MM.1S (cell line): ENCODE measurements at regions not wholly inside any gene's neighbourhood (a gene's known extent, or its start where the extent isn't known, plus 50 kb on each side); places are given as distances from the start of the nearest gene placed in this dataset.

Source experiments
- DNase-seq: peaks from one replicate; pipeline ENCODE4 v3.0.0-alpha.2; 2015
- H2AFZ ChIP-seq: fragments of 300-600 bp; sonication (generic); 2 replicates; pipeline ENCODE4 v1.6.0; 2016; ENCODE audit warnings: antibody characterized with exemption, low read length
- H3F3A ChIP-seq: fragments of 300-600 bp; sonication (generic); 2 replicates; pipeline ENCODE4 v1.6.1; 2016; ENCODE audit warnings: mild to moderate bottlenecking, antibody characterized with exemption, low read length, moderate library complexity, mixed read lengths; ENCODE audit not compliant: insufficient read depth
- H3K27ac ChIP-seq: fragments of 300-600 bp; sonication (generic); 2 replicates; pipeline ENCODE4 v1.5.1; 2016; ENCODE audit warnings: mild to moderate bottlenecking, low read length
- H3K27me3 ChIP-seq: fragments of 300-600 bp; sonication (generic); replicated peaks from 2 replicates; pipeline ENCODE4 v1.6.0; 2016; ENCODE audit warnings: low read length; ENCODE audit not compliant: insufficient read depth
- H3K36me3 ChIP-seq: fragments of 300-600 bp; sonication (generic); replicated peaks from 2 replicates; pipeline ENCODE4 v1.6.1; 2016; ENCODE audit warnings: mild to moderate bottlenecking, low read length, mixed read lengths; ENCODE audit not compliant: insufficient read depth
- H3K4me1 ChIP-seq: fragments of 300-600 bp; sonication (generic); 2 replicates; pipeline ENCODE4 v1.6.1; 2016; ENCODE audit warnings: low read length, mixed read lengths
- H3K4me2 ChIP-seq: fragments of 300-600 bp; sonication (generic); 2 replicates; pipeline ENCODE4 v1.6.0; 2016; ENCODE audit warnings: low read depth, low read length
- H3K4me3 ChIP-seq: fragments of 300-600 bp; sonication (generic); 2 replicates; pipeline ENCODE4 v1.5.1; 2016; ENCODE audit warnings: low read length, mixed read lengths
- H3K79me2 ChIP-seq: fragments of 300-600 bp; sonication (generic); 2 replicates; pipeline ENCODE4 v1.6.1; 2016; ENCODE audit warnings: mixed run types, low read length, mixed read lengths
- H3K9ac ChIP-seq: fragments of 300-600 bp; sonication (generic); 2 replicates; pipeline ENCODE4 v1.6.1; 2016; ENCODE audit warnings: low read length, mixed read lengths
- H3K9me2 ChIP-seq: fragments of 300-600 bp; sonication (generic); replicated peaks from 2 replicates; pipeline ENCODE4 v1.6.1; 2016; ENCODE audit warnings: mild to moderate bottlenecking, low read length, mixed read lengths; ENCODE audit not compliant: insufficient read depth
- H3K9me3 ChIP-seq: fragments of 300-600 bp; sonication (generic); replicated peaks from 2 replicates; pipeline ENCODE4 v1.6.1; 2016; ENCODE audit warnings: mild to moderate bottlenecking, low read length, mixed read lengths; ENCODE audit not compliant: insufficient read depth
- H4K20me1 ChIP-seq: fragments of 300-600 bp; sonication (generic); 2 replicates; pipeline ENCODE4 v1.6.1; 2016; ENCODE audit warnings: mild to moderate bottlenecking, low read length, moderate library complexity, mixed read lengths; ENCODE audit not compliant: insufficient read depth
- CTCF ChIP-seq: fragments of 300-600 bp; sonication (generic); IDR thresholded peaks from 2 replicates; pipeline ENCODE4 v1.5.1; 2016; ENCODE audit warnings: antibody characterized with exemption, low read length, mixed read lengths
- EZH2 ChIP-seq: fragments of 300-600 bp; sonication (generic); optimal IDR thresholded peaks from 2 replicates; pipeline ENCODE3; 2017; ENCODE audit warnings: low read depth, mild to moderate bottlenecking, antibody characterized with exemption, low read length, mixed read lengths
- EZH2phosphoT487 ChIP-seq: fragments of 300-600 bp; sonication (generic); IDR thresholded peaks from 2 replicates; pipeline ENCODE4 v1.6.1; 2018; ENCODE audit warnings: antibody characterized with exemption, low read length

- Histone ChIP-seq H3K9me3 (no peaks in the 10 kb centered on the region), H3K27ac (no peak overlapping the region), H3K27me3 (no peaks in the 10 kb centered on the region), H3K4me2 (no peak overlapping the region), H3K9ac (no peak overlapping the region), H3K36me3 (no peaks in the 10 kb centered on the region), H3K4me3 (no peak overlapping the region), H4K20me1 (no peaks in the 10 kb centered on the region), H3K79me2 (no peaks in the 10 kb centered on the region), H2AFZ (no peak overlapping the region), H3K9me2 (no peaks in the 10 kb centered on the region), H3F3A (no peaks in the 10 kb centered on the region), H3K4me1 (no peaks in the 10 kb centered on the region)
- DNase-seq = no peak
- TF ChIP-seq EZH2phosphoT487 = no peak
- no peak for TF ChIP-seq EZH2
- no peak for TF ChIP-seq CTCF
These were observed 160.1 kb upstream of the HNRNPA3 start for GRCh38 chr2:177052471-177052870.

- Histone ChIP-seq H3K4me1 (no peaks in the 10 kb centered on the region), H3K9ac (no peak overlapping the region), H4K20me1 (no peaks in the 10 kb centered on the region), H3K4me2 (no peak overlapping the region), H3F3A (no peaks in the 10 kb centered on the region), H3K4me3 (no peak overlapping the region), H3K9me2 (no peaks in the 10 kb centered on the region), H3K9me3 (no peaks in the 10 kb centered on the region), H2AFZ (no peak overlapping the region), H3K36me3 (no peaks in the 10 kb centered on the region), H3K27me3 (no peaks in the 10 kb centered on the region), H3K27ac (no peak overlapping the region), H3K79me2 (no peaks in the 10 kb centered on the region)
- no peak for TF ChIP-seq EZH2phosphoT487
- no peak for TF ChIP-seq CTCF
- no peak for TF ChIP-seq EZH2
- no peak for DNase-seq
These were observed 159.6 kb upstream of the HNRNPA3 start for GRCh38 chr2:177053038-177053437.

- Histone ChIP-seq H3K27ac (no peak overlapping the region), H3K4me3 (no peak overlapping the region), H3K9me3 (no peaks in the 10 kb centered on the region), H3K79me2 (no peaks in the 10 kb centered on the region), H3K4me2 (no peak overlapping the region), H3K27me3 (no peaks in the 10 kb centered on the region), H3F3A (no peaks in the 10 kb centered on the region), H3K36me3 (no peaks in the 10 kb centered on the region), H4K20me1 (no peaks in the 10 kb centered on the region), H3K4me1 (no peaks in the 10 kb centered on the region), H3K9me2 (no peaks in the 10 kb centered on the region), H2AFZ (no peak overlapping the region), H3K9ac (no peak overlapping the region)
- TF ChIP-seq EZH2phosphoT487 (no peak), EZH2 (no peak), CTCF (no peak)
- no peak for DNase-seq
These were observed 158.9 kb upstream of the HNRNPA3 start for GRCh38 chr2:177053716-177054115.
